ENCODE measurements at regions not wholly inside any gene's neighbourhood (a gene's known extent, or its start where the extent isn't known, plus 50 kb on each side); places are given as distances from the start of the nearest gene placed in this dataset.
"Not testable (repeated sequence)": the region's sequence is repeated elsewhere in the genome, so short reads cannot be mapped to it uniquely, and the experiment has no call there.

DNA sequence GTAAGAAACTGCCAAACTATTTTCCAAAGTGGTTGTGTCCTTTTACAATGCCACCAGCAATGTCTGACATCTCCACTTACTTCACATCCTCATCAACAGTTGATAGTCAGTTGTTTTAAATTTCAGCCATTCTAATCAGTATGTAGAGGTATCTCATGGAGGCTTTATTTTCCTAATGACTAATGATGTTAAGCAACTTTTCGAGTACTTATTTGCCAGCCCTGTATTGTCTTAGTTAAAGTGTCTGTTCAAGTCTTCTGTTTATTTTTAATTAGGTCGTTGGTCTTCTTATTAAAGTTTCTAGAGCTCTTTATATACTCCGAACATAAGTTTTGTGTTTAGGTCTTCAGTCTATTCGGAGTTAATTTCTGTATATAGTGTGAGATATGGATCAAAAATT, 54.9 kb upstream of the NBPF12 start:
- H3K27me3 ChIP-seq; H3K4me3 ChIP-seq; H3K36me3 ChIP-seq; DNase-seq (ENCODE audit: low spot score in 2 of 2); H3K27ac ChIP-seq; H3K4me1 ChIP-seq; intact Hi-C loops (cut with DNase I; ENCODE audit: low total_unique reads); H3K9me3 ChIP-seq: not testable (repeated sequence)

DNA sequence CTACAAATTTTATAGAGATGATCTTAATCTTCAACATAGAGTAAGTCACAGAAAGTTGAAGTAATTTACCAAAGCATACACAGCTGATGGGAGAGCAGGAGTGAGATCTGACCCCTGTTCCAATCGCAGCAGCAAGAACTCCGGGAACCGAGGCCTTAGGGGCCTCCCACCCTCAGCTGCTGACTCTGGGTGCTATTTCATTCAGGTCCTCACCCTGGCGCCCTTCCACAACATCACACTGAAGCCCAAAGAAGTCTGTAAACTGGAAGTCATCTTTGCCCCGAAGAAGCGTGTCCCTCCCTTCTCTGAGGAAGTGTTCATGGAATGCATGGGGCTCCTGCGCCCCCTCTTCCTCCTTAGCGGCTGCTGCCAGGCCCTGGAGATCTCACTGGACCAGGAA, 57.0 kb upstream of the NBPF12 start:
- H3K4me1 ChIP-seq; H3K9me3 ChIP-seq; H3K4me3 ChIP-seq; intact Hi-C loops (cut with DNase I; ENCODE audit: low total_unique reads); H3K27me3 ChIP-seq; DNase-seq (ENCODE audit: low spot score in 2 of 2); H3K27ac ChIP-seq; H3K36me3 ChIP-seq: not testable (repeated sequence)

- H3K4me3 ChIP-seq; H3K27ac ChIP-seq; DNase-seq (ENCODE audit: low spot score in 2 of 2); H3K4me1 ChIP-seq; H3K27me3 ChIP-seq; intact Hi-C loops (cut with DNase I; ENCODE audit: low total_unique reads); H3K36me3 ChIP-seq; H3K9me3 ChIP-seq: not testable (repeated sequence)
These were observed 74.3 kb upstream of the NBPF12 start for GRCh38 chr1:146863799-146864319.

GRCh38 chr1:146853147-146853546, 85.0 kb upstream of the NBPF12 start:
- H3K27me3 ChIP-seq; DNase-seq (ENCODE audit: low spot score in 2 of 2); H3K27ac ChIP-seq; H3K36me3 ChIP-seq; intact Hi-C loops (cut with DNase I; ENCODE audit: low total_unique reads); H3K4me1 ChIP-seq; H3K4me3 ChIP-seq; H3K9me3 ChIP-seq: not testable (repeated sequence)

DNA sequence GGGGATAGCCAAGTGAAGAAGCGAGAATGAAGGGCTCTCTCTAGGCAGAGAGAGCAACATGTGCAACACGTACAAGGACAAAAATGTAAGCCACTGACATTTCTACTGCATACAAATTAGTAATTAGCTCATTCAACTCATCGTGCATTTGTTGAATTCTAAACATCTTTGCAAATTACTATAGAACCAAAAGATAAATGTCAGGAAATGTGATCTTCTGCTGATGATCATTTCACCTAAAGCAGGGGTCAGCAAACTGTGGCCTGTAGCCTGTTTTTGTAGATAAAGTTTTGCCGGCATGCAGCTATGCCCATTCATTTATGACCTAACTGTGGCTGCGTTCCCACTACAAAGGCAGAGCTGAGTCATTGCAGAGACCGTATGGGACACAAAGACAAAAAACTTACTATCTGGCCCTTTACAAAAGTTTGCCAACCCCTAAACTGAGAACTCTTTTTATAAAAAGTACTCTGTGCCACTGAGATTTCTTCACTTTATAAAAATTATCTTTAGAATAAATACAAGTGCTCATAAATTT, 87.7 kb upstream of the NBPF12 start:
- intact Hi-C loops (cut with DNase I; ENCODE audit: low total_unique reads); H3K27me3 ChIP-seq; H3K9me3 ChIP-seq; H3K4me3 ChIP-seq; DNase-seq (ENCODE audit: low spot score in 2 of 2); H3K27ac ChIP-seq; H3K4me1 ChIP-seq; H3K36me3 ChIP-seq: not testable (repeated sequence)

DNA sequence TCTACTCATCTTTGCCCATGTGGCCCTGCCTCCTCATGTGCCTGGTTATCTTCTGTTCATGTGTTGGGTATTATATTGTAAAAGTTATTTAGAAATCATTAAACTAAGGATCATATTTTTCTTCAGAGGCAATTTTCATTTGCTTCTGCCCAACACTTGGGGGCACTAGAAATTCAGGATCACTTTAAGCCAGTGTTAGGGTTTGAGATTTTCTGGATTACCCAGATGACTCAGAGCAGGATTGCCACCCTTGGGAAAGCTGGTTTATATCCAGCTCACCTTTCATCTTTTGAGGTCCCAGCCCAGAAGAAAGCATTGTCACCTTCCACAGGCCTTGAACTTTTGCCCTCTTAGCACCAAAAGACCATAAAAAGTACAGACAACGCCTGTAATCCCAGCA, 99.4 kb upstream of the NBPF12 start:
- H3K27me3 ChIP-seq; intact Hi-C loops (cut with DNase I; ENCODE audit: low total_unique reads); H3K36me3 ChIP-seq; H3K27ac ChIP-seq; DNase-seq (ENCODE audit: low spot score in 2 of 2); H3K4me3 ChIP-seq; H3K4me1 ChIP-seq; H3K9me3 ChIP-seq: not testable (repeated sequence)

DNA sequence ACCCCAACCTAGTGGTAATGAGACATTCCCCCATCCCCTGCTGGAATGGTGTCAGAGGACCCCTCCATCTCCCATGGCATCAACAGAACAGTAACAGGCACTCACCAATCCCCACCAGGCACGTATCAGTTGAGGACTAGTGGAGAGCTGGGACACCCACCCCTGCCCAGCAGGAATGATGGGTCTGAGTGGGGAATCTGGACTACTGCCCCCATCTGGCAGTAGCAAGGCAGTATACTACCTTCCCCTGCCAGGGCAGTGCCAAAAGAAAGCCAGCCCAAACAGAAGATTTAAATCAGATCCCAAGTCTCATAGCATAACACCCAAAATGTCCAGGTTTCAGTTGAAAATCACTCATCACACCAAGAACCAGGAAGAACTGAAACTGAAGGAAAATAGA, 111.2 kb upstream of the NBPF12 start:
- H3K4me3 ChIP-seq; H3K27me3 ChIP-seq; H3K9me3 ChIP-seq; H3K27ac ChIP-seq; intact Hi-C loops (cut with DNase I; ENCODE audit: low total_unique reads); H3K36me3 ChIP-seq; H3K4me1 ChIP-seq; DNase-seq (ENCODE audit: low spot score in 2 of 2): not testable (repeated sequence)

GRCh38 chr1:146794236-146794635, 143.9 kb upstream of the NBPF12 start:
- H3K27me3 ChIP-seq; H3K27ac ChIP-seq; intact Hi-C loops (cut with DNase I; ENCODE audit: low total_unique reads); H3K36me3 ChIP-seq; H3K9me3 ChIP-seq; H3K4me1 ChIP-seq; H3K4me3 ChIP-seq; DNase-seq (ENCODE audit: low spot score in 2 of 2): not testable (repeated sequence)

DNA sequence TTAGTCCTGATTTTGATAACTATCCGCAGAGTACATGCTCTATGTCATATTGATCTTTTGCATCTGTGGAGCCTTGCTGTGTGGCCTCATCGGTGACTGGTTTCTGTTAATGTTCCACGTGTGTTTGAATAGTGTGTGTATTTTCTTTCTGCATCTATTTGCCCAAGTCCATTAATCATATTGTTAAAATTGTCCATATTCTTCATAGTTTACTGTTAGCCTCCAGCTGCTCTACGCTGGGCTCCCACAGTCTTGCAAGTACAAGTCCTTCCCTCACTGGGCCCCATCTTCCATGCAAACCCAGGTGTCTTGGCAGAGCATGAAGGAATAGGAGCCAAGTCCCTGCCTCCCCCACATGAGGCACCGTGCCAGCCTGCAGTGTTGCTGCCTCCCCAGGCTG, 145.4 kb upstream of the NBPF12 start:
- H3K4me1 ChIP-seq; H3K9me3 ChIP-seq; intact Hi-C loops (cut with DNase I; ENCODE audit: low total_unique reads); H3K4me3 ChIP-seq; H3K36me3 ChIP-seq; H3K27me3 ChIP-seq; DNase-seq (ENCODE audit: low spot score in 2 of 2); H3K27ac ChIP-seq: not testable (repeated sequence)

DNA sequence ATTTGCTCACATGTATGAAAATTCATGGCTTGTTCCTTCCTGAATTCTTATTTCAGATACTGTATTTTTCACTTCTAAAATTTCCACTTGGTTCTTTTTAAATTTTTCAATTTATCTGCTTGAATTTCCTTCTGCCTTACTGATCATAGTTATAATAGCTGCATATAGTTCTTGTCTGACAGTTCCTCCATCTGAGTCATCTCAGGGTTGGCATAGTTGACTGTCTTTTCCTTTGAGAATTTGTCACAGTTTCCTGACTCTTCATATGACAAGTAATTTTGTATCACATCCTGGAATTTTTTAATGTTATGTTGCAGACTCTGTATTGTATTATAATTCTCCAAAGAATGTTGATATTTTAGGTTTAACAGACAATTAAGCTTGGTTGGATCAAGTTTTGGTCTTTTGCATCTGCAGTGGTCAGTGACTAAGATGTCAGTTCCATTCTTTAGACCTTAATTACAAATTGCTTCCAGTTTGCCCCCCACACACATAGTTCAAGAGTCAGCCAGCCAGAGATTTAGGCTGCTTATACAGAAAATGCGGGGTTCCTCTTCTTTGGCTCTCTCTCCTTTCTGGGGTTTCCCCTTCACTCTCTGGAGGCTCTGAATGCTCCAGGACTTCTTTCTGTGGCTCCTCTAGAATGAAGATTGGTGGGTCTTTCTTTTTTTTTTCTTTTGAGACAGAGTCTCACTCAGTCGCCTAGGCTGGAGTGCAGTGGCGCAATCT, 153.7 kb upstream of the NBPF12 start:
- intact Hi-C loops (cut with DNase I; ENCODE audit: low total_unique reads); H3K9me3 ChIP-seq; H3K27ac ChIP-seq; H3K27me3 ChIP-seq; H3K4me3 ChIP-seq; DNase-seq (ENCODE audit: low spot score in 2 of 2); H3K36me3 ChIP-seq; H3K4me1 ChIP-seq: not testable (repeated sequence)

GRCh38 chr1:146781235-146781634, 156.9 kb upstream of the NBPF12 start:
- intact Hi-C loops (cut with DNase I; ENCODE audit: low total_unique reads); H3K9me3 ChIP-seq; H3K27ac ChIP-seq; H3K4me3 ChIP-seq; DNase-seq (ENCODE audit: low spot score in 2 of 2); H3K27me3 ChIP-seq; H3K4me1 ChIP-seq; H3K36me3 ChIP-seq: not testable (repeated sequence)

GRCh38 chr1:146777826-146778602, 160.1 kb upstream of the NBPF12 start:
- H3K27me3 ChIP-seq; DNase-seq (ENCODE audit: low spot score in 2 of 2); H3K27ac ChIP-seq; H3K4me3 ChIP-seq; intact Hi-C loops (cut with DNase I; ENCODE audit: low total_unique reads); H3K36me3 ChIP-seq; H3K9me3 ChIP-seq; H3K4me1 ChIP-seq: not testable (repeated sequence)

DNA sequence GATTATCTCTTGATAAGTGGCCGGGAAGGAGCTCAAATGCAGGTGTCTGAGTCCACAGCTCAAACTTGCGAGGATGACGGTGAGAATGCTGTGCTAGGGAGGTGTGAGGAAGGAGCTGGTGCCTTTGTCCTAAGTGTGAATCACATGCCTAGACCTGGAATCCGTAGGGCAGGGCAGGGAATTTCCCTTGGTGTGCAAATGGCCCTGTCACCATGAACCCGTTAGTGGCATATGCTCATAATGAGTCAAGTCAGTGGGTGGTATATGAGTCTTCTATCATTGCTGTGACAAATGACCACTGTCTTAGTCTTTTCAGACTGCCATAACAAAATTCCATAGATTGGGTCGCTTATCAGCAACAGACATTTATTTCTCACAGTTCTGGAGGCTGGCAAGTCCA, 163.1 kb upstream of the NBPF12 start:
- H3K36me3 ChIP-seq; H3K27me3 ChIP-seq; H3K9me3 ChIP-seq; DNase-seq (ENCODE audit: low spot score in 2 of 2); intact Hi-C loops (cut with DNase I; ENCODE audit: low total_unique reads); H3K4me1 ChIP-seq; H3K4me3 ChIP-seq; H3K27ac ChIP-seq: not testable (repeated sequence)

Measured in breast epithelium (tissue), 4 donors.